ENCODE measurements at regions not wholly inside any gene's neighbourhood (a gene's known extent, or its start where the extent isn't known, plus 50 kb on each side); places are given as distances from the start of the nearest gene placed in this dataset.
A peak's percentile ranks its signal among the peaks of the same experiment; 100 is the strongest.

- H3K36me3 ChIP-seq: no peaks in the 10 kb centered on the region
- no peak overlapping the region for H3K4me3 ChIP-seq
- TF ChIP-seq CTCF (IDR thresholded peaks at IDR 0.05): no peak
- no peak for DNase-seq
- H3K27me3 ChIP-seq: no peaks in the 10 kb centered on the region
- H3K9me3 ChIP-seq: no peaks in the 10 kb centered on the region
- no peak for ATAC-seq
- peak overlapping the region; percentile 69 to 93 (median 79) for H3K27ac ChIP-seq
- peaks cover 38 to 85% (median 69%) of the 10 kb centered on the region in 9 donors for H3K4me1 ChIP-seq
- 91 to 95% methylated on average over 10 of the region's 10 CpGs for WGBS, 2 donors
- intact Hi-C loops (cut with DNase I): loop anchor here in 1 of 10 donors (10.0 kb wide), 1 partner anchor 616 kb away; no protein-coding TSS in a partner anchor
Observed at GRCh38 chr2:42958741-42959233, 166.4 kb upstream of the HAAO start.

DNA sequence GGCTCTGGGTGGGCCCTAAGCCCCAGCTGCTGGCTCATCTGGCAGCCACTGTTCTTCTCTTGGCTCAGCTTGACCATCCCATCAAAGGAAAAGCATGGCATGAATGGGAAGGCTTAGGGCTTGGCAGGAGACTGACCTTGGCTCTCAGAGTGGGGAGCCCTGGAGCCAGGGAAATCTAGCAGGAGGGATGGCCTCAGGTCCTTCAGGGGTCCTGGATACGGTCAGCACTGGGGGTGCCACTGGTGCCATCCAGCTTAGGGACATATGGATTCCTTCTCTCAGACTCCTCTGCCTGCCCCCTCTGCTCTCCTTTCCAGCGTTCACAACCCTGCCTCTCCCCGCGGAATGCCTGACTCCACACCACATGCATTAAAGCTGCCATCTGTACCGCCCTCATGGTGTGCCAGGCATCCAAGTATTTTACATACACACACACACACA is 165.5 kb upstream of the HAAO start:
- peaks cover 38 to 85% (median 63%) of the 10 kb centered on the region in 9 donors for H3K4me1 ChIP-seq
- intact Hi-C loops (cut with DNase I): loop anchor here in 1 of 10 donors (10.0 kb wide), 1 partner anchor 617 kb away; no protein-coding TSS in a partner anchor
- ATAC-seq: no peak

DNA sequence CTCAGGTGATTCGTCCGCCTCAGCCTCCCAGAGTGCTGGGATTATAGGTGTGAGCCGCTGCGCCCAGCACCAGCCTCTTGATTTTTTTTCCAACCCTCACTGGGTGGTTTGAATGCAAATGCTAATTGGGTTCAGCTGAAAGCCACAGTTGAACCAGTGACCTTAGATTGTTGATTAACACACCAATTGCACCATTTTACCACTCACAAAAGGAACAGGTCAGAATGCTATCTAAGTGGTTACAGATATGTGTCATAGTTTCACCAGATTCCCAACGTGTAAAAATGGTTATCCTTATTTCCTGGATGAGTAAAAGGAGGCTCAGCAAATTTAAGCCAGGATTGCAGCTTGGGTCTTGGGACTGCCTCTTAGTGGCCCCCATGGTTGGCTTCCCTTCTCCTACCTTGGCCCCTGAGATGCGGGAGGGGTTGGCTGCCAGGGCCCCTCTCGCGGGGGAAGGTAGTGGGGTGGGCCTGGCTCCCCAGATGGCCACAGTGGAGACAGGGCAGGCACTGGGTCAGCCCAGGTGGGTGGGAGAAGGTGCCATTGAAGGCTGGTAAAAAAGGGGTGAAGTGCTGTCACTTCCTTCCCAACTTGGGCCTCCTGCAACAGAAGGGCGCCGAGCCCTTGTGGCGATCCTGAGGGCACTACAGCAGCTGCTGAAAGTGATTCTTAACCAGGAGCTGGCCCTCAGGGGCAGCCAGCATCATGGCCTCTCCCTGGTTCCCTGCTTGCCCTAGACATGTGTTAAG is 164.9 kb upstream of the HAAO start:
- Histone ChIP-seq H3K27ac (peak overlapping the region in 2 of 10 donors; percentile 6 to 93), H3K27me3 (no peaks in the 10 kb centered on the region), H3K9me3 (no peaks in the 10 kb centered on the region), H3K4me1 (peaks cover 35 to 85% (median 57%) of the 10 kb centered on the region in 9 donors), H3K36me3 (no peaks in the 10 kb centered on the region), H3K4me3 (no peak overlapping the region)
- intact Hi-C loops (cut with DNase I): loop anchor here in 1 of 10 donors (10.0 kb wide), 1 partner anchor 618 kb away; no protein-coding TSS in a partner anchor
- no peak for DNase-seq
- ATAC-seq: no peak
- 86 to 91% methylated on average over 11 of the region's 11 CpGs for WGBS, 2 donors
- TF ChIP-seq CTCF (IDR thresholded peaks at IDR 0.05): no peak

More for the DNA sequence above, 165.5 kb upstream of the HAAO start:
- WGBS, 2 donors: 94 to 98% methylated on average over 5 of the region's 5 CpGs
- peak overlapping the region in 3 of 10 donors; percentile 6 to 93 (median 89) for H3K27ac ChIP-seq
- DNase-seq: no peak
- H3K36me3 ChIP-seq: no peaks in the 10 kb centered on the region
- TF ChIP-seq CTCF (IDR thresholded peaks at IDR 0.05): no peak
- H3K9me3 ChIP-seq: no peaks in the 10 kb centered on the region
- no peaks in the 10 kb centered on the region for H3K27me3 ChIP-seq
- no peak overlapping the region for H3K4me3 ChIP-seq

DNA sequence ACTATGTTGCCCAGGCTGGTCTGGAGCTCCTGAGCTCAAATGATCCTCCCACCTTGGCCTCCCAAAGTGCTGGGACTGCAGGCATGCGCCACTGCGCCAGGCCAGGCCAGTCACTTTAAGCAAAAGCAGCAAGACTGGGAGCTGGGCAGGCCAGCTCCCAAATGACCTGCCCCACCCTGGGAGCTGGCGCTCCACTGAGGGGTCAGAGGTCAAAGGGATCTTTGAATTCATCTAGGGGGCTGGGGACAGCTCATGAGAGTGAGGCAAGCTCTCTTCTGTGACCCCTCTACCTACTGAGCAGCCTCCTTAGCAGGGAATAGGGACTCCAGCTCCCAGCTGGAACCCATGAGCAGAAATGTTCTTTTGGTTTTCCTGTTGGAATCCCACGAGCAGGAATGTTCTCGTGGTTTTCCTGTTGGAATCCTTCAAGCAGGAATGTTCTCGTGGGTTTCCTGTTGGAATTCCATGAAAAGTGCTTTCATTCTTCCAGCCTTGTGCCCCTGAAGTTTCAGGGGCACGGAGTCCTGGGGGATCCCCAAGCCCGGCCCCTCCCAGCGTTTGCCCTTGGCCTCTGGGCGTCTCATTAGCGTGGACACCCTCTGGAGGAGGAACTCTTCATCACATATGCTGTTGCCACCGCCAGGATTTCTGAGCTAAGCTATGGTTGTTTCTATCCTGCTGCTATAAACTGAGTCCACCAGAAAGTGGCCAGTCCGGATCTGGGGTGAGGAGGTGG is 162.0 kb upstream of the HAAO start:
- peak in 3 of 8 donors; percentile 24 to 57 (median 26) for ATAC-seq
- no peak overlapping the region for H3K4me3 ChIP-seq
- peak in 2 of 9 donors; percentile 13 to 19 for TF ChIP-seq CTCF (IDR thresholded peaks at IDR 0.05)
- 64 to 80% methylated on average over 13 of the region's 13 CpGs for WGBS, 2 donors
- intact Hi-C loops (cut with DNase I): loop anchor here in 2 of 10 donors (5.0 to 10.0 kb wide), 2 partner anchors 73 to 620 kb away; no protein-coding TSS in a partner anchor
- H3K27ac ChIP-seq: peak overlapping the region; percentile 39 to 87 (median 63)
- peaks cover 0 to 6% (median 0%) of the 10 kb centered on the region in 11 donors for H3K9me3 ChIP-seq
- H3K4me1 ChIP-seq: peaks cover 20 to 79% (median 45%) of the 10 kb centered on the region in 9 donors
- no peaks in the 10 kb centered on the region for H3K36me3 ChIP-seq
- no peaks in the 10 kb centered on the region for H3K27me3 ChIP-seq
- DNase-seq: no peak

Measured in heart right ventricle (tissue), 16 donors.